ENCODE measurements at regions not wholly inside any gene's neighbourhood (a gene's known extent, or its start where the extent isn't known, plus 50 kb on each side); places are given as distances from the start of the nearest gene placed in this dataset.

- Mint-ChIP-seq H3K36me3 (no peaks in the 10 kb centered on the region), H3K27me3 (no peaks in the 10 kb centered on the region), H3K27ac (no peak overlapping the region), H3K4me1 (no peaks in the 10 kb centered on the region), H3K4me3 (peak overlapping the region in 1 of 4 donors; percentile 43), H3K9me3 (peaks cover 0 to 11% (median 7%) of the 10 kb centered on the region in 7 donors)
- Histone ChIP-seq H3K27ac (ENCODE audit: insufficient read depth, low read length, poor library complexity, severe bottlenecking) (no peak overlapping the region), H3K9me3 (ENCODE audit: control insufficient read depth in 2 of 2, low read length in 2 of 2) (peaks cover 0 to 4% of the 10 kb centered on the region in 2 experiments), H3K36me3 (ENCODE audit: control insufficient read depth, insufficient read depth, low read length) (no peaks in the 10 kb centered on the region), H3K27me3 (ENCODE audit: control insufficient read depth, insufficient read depth, low read length) (no peaks in the 10 kb centered on the region), H3K4me1 (ENCODE audit: control insufficient read depth, insufficient read depth, low read length, poor library complexity, severe bottlenecking) (no peaks in the 10 kb centered on the region), H3K4me3 (ENCODE audit: low read depth, low read length) (no peak overlapping the region)
- ATAC-seq (ENCODE audit: low read depth in 2 of 2) (no peak), DNase-seq (no peak)
Observed at GRCh38 chr18:7394050-7394659, 163.3 kb downstream of the LRRC30 start.

GRCh38 chr18:7395566-7395965 lies 164.7 kb downstream of the LRRC30 start:
- no peak for ATAC-seq (ENCODE audit: low read depth in 2 of 2)
- Mint-ChIP-seq H3K27ac (no peak overlapping the region), H3K36me3 (no peaks in the 10 kb centered on the region), H3K9me3 (peaks cover 0 to 9% (median 4%) of the 10 kb centered on the region in 7 donors), H3K27me3 (no peaks in the 10 kb centered on the region), H3K4me1 (no peaks in the 10 kb centered on the region), H3K4me3 (no peak overlapping the region)
- no peak overlapping the region for H3K4me3 ChIP-seq (ENCODE audit: low read depth, low read length)
- DNase-seq = no peak
- no peaks in the 10 kb centered on the region for H3K27me3 ChIP-seq (ENCODE audit: control insufficient read depth, insufficient read depth, low read length)
- no peaks in the 10 kb centered on the region for H3K36me3 ChIP-seq (ENCODE audit: control insufficient read depth, insufficient read depth, low read length)
- peaks cover 0 to 4% of the 10 kb centered on the region in 2 experiments for H3K9me3 ChIP-seq (ENCODE audit: control insufficient read depth in 2 of 2, low read length in 2 of 2)
- no peaks in the 10 kb centered on the region for H3K4me1 ChIP-seq (ENCODE audit: control insufficient read depth, insufficient read depth, low read length, poor library complexity, severe bottlenecking)
- no peak overlapping the region for H3K27ac ChIP-seq (ENCODE audit: insufficient read depth, low read length, poor library complexity, severe bottlenecking)

- no peaks in the 10 kb centered on the region for H3K27me3 Mint-ChIP-seq
- H3K4me3 ChIP-seq (ENCODE audit: low read depth, low read length) = no peak overlapping the region
- no peak for ATAC-seq (ENCODE audit: low read depth in 2 of 2)
- DNase-seq = no peak
- peaks cover 0 to 19% (median 5%) of the 10 kb centered on the region in 7 donors for H3K9me3 Mint-ChIP-seq
- no peaks in the 10 kb centered on the region for H3K36me3 ChIP-seq (ENCODE audit: control insufficient read depth, insufficient read depth, low read length)
- H3K27ac Mint-ChIP-seq = no peak overlapping the region
- no peaks in the 10 kb centered on the region for H3K9me3 ChIP-seq (ENCODE audit: control insufficient read depth in 2 of 2, low read length in 2 of 2)
- no peaks in the 10 kb centered on the region for H3K36me3 Mint-ChIP-seq
- H3K4me1 ChIP-seq (ENCODE audit: control insufficient read depth, insufficient read depth, low read length, poor library complexity, severe bottlenecking) = no peaks in the 10 kb centered on the region
- no peak overlapping the region for H3K4me3 Mint-ChIP-seq
- no peak overlapping the region for H3K27ac ChIP-seq (ENCODE audit: insufficient read depth, low read length, poor library complexity, severe bottlenecking)
- H3K4me1 Mint-ChIP-seq = no peaks in the 10 kb centered on the region
- no peaks in the 10 kb centered on the region for H3K27me3 ChIP-seq (ENCODE audit: control insufficient read depth, insufficient read depth, low read length)
Observed at GRCh38 chr18:7413906-7414305, 153.2 kb upstream of the PTPRM start.

DNA sequence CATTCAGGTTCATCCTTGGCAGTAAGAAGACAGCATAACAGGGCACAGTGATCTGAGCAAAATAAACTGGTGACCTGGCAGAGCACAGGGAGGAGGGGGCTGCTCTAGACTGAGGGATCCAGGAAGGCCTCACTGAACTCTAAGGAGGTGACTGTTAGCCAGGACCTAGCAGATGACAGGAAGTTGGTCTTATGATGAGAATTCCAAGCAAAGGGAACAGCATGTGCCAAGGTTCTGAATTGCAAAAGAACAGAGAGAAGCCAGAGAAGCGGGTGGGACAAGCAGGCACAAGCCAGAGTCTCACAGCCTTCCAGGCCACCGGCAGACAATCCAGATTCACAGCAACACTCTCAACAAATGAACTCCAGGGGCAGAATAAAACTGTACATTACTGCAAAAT lies 152.7 kb upstream of the PTPRM start:
- Mint-ChIP-seq H3K9me3 (peaks cover 0 to 16% (median 3%) of the 10 kb centered on the region in 7 donors), H3K36me3 (no peaks in the 10 kb centered on the region), H3K27me3 (no peaks in the 10 kb centered on the region), H3K4me1 (no peaks in the 10 kb centered on the region), H3K27ac (no peak overlapping the region), H3K4me3 (no peak overlapping the region)
- H3K4me3 ChIP-seq (ENCODE audit: low read depth, low read length) = no peak overlapping the region
- H3K4me1 ChIP-seq (ENCODE audit: control insufficient read depth, insufficient read depth, low read length, poor library complexity, severe bottlenecking) = no peaks in the 10 kb centered on the region
- no peak for ATAC-seq (ENCODE audit: low read depth in 2 of 2)
- H3K36me3 ChIP-seq (ENCODE audit: control insufficient read depth, insufficient read depth, low read length) = no peaks in the 10 kb centered on the region
- no peaks in the 10 kb centered on the region for H3K9me3 ChIP-seq (ENCODE audit: control insufficient read depth in 2 of 2, low read length in 2 of 2)
- no peak for DNase-seq
- H3K27ac ChIP-seq (ENCODE audit: insufficient read depth, low read length, poor library complexity, severe bottlenecking) = no peak overlapping the region
- H3K27me3 ChIP-seq (ENCODE audit: control insufficient read depth, insufficient read depth, low read length) = no peaks in the 10 kb centered on the region

DNA sequence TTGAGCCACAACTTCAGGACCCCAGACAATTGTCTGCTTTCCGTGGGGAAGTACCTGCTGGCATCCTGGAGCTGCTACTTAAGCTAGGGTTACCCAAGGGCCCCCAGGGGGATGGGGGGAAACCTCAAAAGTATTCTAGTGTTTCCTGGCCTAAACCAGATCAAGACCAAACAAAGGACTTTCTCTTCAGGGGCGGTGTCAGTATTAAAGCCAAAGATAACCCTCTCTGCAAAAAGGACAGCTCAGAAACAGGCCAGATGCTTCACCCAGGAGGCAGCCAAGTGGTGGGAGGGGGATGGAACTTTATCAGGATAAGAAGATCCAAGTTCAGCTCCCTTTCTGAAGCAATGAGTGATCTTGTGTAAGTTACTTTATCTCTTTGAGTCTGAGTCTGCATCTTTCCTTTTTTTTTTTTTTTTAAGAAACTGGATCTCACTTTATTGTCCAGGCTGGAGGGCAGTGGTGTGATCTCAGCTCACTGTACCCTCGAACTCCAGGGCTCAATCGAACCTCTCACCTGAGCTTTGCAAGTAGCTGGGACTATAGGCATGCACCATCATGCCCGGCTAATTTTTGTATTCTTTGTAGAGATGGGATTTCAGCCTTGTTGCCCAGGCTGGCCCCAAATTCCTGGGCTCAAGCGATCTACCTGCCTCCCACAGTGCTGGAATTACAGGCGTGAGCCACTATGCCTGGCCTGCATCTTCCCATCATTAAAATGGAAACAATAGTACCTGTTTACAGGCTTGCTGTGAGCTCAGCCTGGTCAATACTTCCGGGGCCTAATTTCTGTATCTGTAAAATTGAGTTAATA lies 151.8 kb upstream of the PTPRM start:
- no peak for ATAC-seq (ENCODE audit: low read depth in 2 of 2)
- no peaks in the 10 kb centered on the region for H3K36me3 Mint-ChIP-seq
- H3K4me3 ChIP-seq (ENCODE audit: low read depth, low read length) = no peak overlapping the region

DNA sequence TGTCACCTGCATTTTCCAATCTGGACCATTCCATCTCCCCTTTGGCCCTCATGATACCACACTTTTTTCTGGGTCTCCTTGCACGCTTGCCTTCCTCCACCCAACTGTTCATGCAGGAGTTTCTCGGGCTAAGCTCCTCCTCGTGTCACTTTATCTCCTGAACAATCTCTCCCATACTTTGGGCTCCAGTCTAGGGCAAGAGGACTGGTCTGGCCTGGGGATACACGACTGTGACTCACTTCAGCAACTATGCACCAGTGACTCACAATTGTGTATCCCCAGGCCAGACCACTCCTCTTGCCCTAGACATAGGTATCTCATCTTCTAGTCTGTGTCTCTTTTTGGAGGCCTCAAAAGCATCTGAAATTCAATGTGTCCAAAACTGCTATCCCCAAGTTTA lies 149.4 kb upstream of the PTPRM start:
- H3K36me3 ChIP-seq (ENCODE audit: control insufficient read depth, insufficient read depth, low read length) = no peaks in the 10 kb centered on the region
- H3K4me1 ChIP-seq (ENCODE audit: control insufficient read depth, insufficient read depth, low read length, poor library complexity, severe bottlenecking) = no peaks in the 10 kb centered on the region
- peaks cover 0 to 3% of the 10 kb centered on the region in 2 experiments for H3K9me3 ChIP-seq (ENCODE audit: control insufficient read depth in 2 of 2, low read length in 2 of 2)
- H3K27ac ChIP-seq (ENCODE audit: insufficient read depth, low read length, poor library complexity, severe bottlenecking) = no peak overlapping the region
- Mint-ChIP-seq H3K4me1 (no peaks in the 10 kb centered on the region), H3K9me3 (peaks cover 0 to 10% (median 4%) of the 10 kb centered on the region in 7 donors), H3K27ac (no peak overlapping the region), H3K27me3 (no peaks in the 10 kb centered on the region), H3K36me3 (no peaks in the 10 kb centered on the region), H3K4me3 (no peak overlapping the region)
- no peaks in the 10 kb centered on the region for H3K27me3 ChIP-seq (ENCODE audit: control insufficient read depth, insufficient read depth, low read length)
- ATAC-seq (ENCODE audit: low read depth in 2 of 2) = no peak
- no peak for DNase-seq
- no peak overlapping the region for H3K4me3 ChIP-seq (ENCODE audit: low read depth, low read length)

More for the DNA sequence above, 151.8 kb upstream of the PTPRM start:
- Histone ChIP-seq H3K9me3 (ENCODE audit: control insufficient read depth in 2 of 2, low read length in 2 of 2) (no peaks in the 10 kb centered on the region), H3K36me3 (ENCODE audit: control insufficient read depth, insufficient read depth, low read length) (no peaks in the 10 kb centered on the region), H3K4me1 (ENCODE audit: control insufficient read depth, insufficient read depth, low read length, poor library complexity, severe bottlenecking) (no peaks in the 10 kb centered on the region), H3K27me3 (ENCODE audit: control insufficient read depth, insufficient read depth, low read length) (no peaks in the 10 kb centered on the region), H3K27ac (ENCODE audit: insufficient read depth, low read length, poor library complexity, severe bottlenecking) (no peak overlapping the region)
- Mint-ChIP-seq H3K4me1 (no peaks in the 10 kb centered on the region), H3K27ac (no peak overlapping the region), H3K9me3 (peaks cover 0 to 14% (median 3%) of the 10 kb centered on the region in 7 donors), H3K4me3 (no peak overlapping the region), H3K27me3 (no peaks in the 10 kb centered on the region)
- no peak for DNase-seq

DNA sequence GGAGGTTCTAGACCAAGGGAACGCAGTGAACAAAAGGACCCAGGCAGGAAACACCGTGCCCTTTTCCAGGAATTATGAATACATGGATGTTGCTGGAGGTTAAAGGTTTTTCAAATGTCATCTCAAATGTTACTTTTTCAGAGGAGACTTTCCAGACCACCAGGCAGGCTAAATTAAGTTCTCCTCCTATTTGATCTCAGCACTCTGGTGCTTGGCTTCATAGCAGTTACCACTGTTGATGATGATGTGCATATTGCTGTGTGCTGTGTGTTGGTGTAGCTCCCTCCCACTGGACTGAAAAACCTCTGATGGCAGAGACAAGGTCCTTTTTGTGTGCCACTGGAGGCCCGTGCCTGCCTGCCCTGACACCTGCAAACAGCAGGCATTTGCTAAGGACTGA lies 137.3 kb upstream of the PTPRM start:
- Mint-ChIP-seq H3K36me3 (no peaks in the 10 kb centered on the region), H3K4me3 (no peak overlapping the region)
- ATAC-seq (ENCODE audit: low read depth in 2 of 2) = no peak

GRCh38 chr18:7436166-7436565 lies 130.9 kb upstream of the PTPRM start:
- DNase-seq = no peak
- Histone ChIP-seq H3K36me3 (ENCODE audit: control insufficient read depth, insufficient read depth, low read length) (no peaks in the 10 kb centered on the region), H3K27ac (ENCODE audit: insufficient read depth, low read length, poor library complexity, severe bottlenecking) (no peak overlapping the region), H3K4me3 (ENCODE audit: low read depth, low read length) (no peak overlapping the region), H3K9me3 (ENCODE audit: control insufficient read depth in 2 of 2, low read length in 2 of 2) (no peaks in the 10 kb centered on the region), H3K27me3 (ENCODE audit: control insufficient read depth, insufficient read depth, low read length) (no peaks in the 10 kb centered on the region), H3K4me1 (ENCODE audit: control insufficient read depth, insufficient read depth, low read length, poor library complexity, severe bottlenecking) (no peaks in the 10 kb centered on the region)
- Mint-ChIP-seq H3K9me3 (peaks cover 0 to 4% (median 1%) of the 10 kb centered on the region in 7 donors), H3K36me3 (no peaks in the 10 kb centered on the region), H3K4me3 (no peak overlapping the region), H3K27ac (no peak overlapping the region), H3K4me1 (no peaks in the 10 kb centered on the region), H3K27me3 (no peaks in the 10 kb centered on the region)
- ATAC-seq (ENCODE audit: low read depth in 2 of 2) = no peak

More for the DNA sequence above, 137.3 kb upstream of the PTPRM start:
- no peak overlapping the region for H3K4me3 ChIP-seq (ENCODE audit: low read depth, low read length)
- H3K36me3 ChIP-seq (ENCODE audit: control insufficient read depth, insufficient read depth, low read length) = no peaks in the 10 kb centered on the region
- no peaks in the 10 kb centered on the region for H3K27me3 ChIP-seq (ENCODE audit: control insufficient read depth, insufficient read depth, low read length)
- H3K27ac Mint-ChIP-seq = peak overlapping the region in 1 of 3 donors; percentile 5
- DNase-seq = no peak
- no peak overlapping the region for H3K27ac ChIP-seq (ENCODE audit: insufficient read depth, low read length, poor library complexity, severe bottlenecking)
- H3K9me3 ChIP-seq (ENCODE audit: control insufficient read depth in 2 of 2, low read length in 2 of 2) = no peaks in the 10 kb centered on the region
- H3K27me3 Mint-ChIP-seq = no peaks in the 10 kb centered on the region
- H3K4me1 Mint-ChIP-seq = no peaks in the 10 kb centered on the region
- H3K4me1 ChIP-seq (ENCODE audit: control insufficient read depth, insufficient read depth, low read length, poor library complexity, severe bottlenecking) = no peaks in the 10 kb centered on the region
- H3K9me3 Mint-ChIP-seq = peaks cover 0 to 5% (median 4%) of the 10 kb centered on the region in 7 donors
